ENCODE measurements at regions not wholly inside any gene's neighbourhood (a gene's known extent, or its start where the extent isn't known, plus 50 kb on each side); places are given as distances from the start of the nearest gene placed in this dataset.
A peak's percentile ranks its signal among the peaks of the same experiment; 100 is the strongest.
"Not testable (repeated sequence)": the region's sequence is repeated elsewhere in the genome, so short reads cannot be mapped to it uniquely, and the experiment has no call there.

GRCh38 chr13:79987323-79987722 is 353.6 kb downstream of the SPRY2 start:
- Histone ChIP-seq H3K4me1 (no peaks in the 10 kb centered on the region), H3K27me3 (no peaks in the 10 kb centered on the region), H3K36me3 (no peaks in the 10 kb centered on the region), H3K27ac (peak overlapping the region; percentile 74), H3K9me3 (no peaks in the 10 kb centered on the region), H3K4me3 (no peak overlapping the region), H3K9ac (ENCODE audit: low read depth in 2 of 2, low read length in 2 of 2) (no peak overlapping the region)
- no peak for TF ChIP-seq CTCF (IDR thresholded peaks at IDR 0.05)
- DNase-seq, result no peak
- intact Hi-C loops (cut with DNase I), result no loop called here

- Histone ChIP-seq H3K4me1 (no peaks in the 10 kb centered on the region), H3K36me3 (no peaks in the 10 kb centered on the region), H3K27me3 (no peaks in the 10 kb centered on the region), H3K4me3 (no peak overlapping the region), H3K9me3 (no peaks in the 10 kb centered on the region), H3K27ac (peak overlapping the region; percentile 74), H3K9ac (ENCODE audit: low read depth in 2 of 2, low read length in 2 of 2) (no peak overlapping the region)
- no peak for TF ChIP-seq CTCF (IDR thresholded peaks at IDR 0.05)
- intact Hi-C loops (cut with DNase I), result no loop called here
- DNase-seq, result no peak
Observed at GRCh38 chr13:79986890-79987289, 354.0 kb downstream of the SPRY2 start.

- H3K36me3 ChIP-seq; H3K9ac ChIP-seq (ENCODE audit: low read depth in 2 of 2, low read length in 2 of 2); H3K4me1 ChIP-seq; H3K27me3 ChIP-seq; H3K4me3 ChIP-seq; H3K9me3 ChIP-seq; intact Hi-C loops (cut with DNase I): not testable (repeated sequence)
- DNase-seq, result peak; percentile 78
- peak overlapping the region; percentile 30 for H3K27ac ChIP-seq
Observed at GRCh38 chr13:79974935-79975650, 365.8 kb downstream of the SPRY2 start.

- no peaks in the 10 kb centered on the region for H3K36me3 ChIP-seq
- intact Hi-C loops (cut with DNase I), result no loop called here
- H3K27me3 ChIP-seq, result no peaks in the 10 kb centered on the region
- no peak overlapping the region for H3K9ac ChIP-seq (ENCODE audit: low read depth in 2 of 2, low read length in 2 of 2)
- DNase-seq, result no peak
- H3K4me3 ChIP-seq, result no peak overlapping the region
- no peak overlapping the region for H3K27ac ChIP-seq
- no peaks in the 10 kb centered on the region for H3K4me1 ChIP-seq
- H3K9me3 ChIP-seq, result no peaks in the 10 kb centered on the region
- peak; percentile 38 for TF ChIP-seq CTCF (IDR thresholded peaks at IDR 0.05)
Observed at GRCh38 chr13:79973533-79973963, 367.4 kb downstream of the SPRY2 start.

- no peak for TF ChIP-seq CTCF (IDR thresholded peaks at IDR 0.05)
- H3K27ac ChIP-seq, result no peak overlapping the region
- H3K9ac ChIP-seq (ENCODE audit: low read depth in 2 of 2, low read length in 2 of 2), result no peak overlapping the region
- no peaks in the 10 kb centered on the region for H3K9me3 ChIP-seq
- no peak for DNase-seq
- no peaks in the 10 kb centered on the region for H3K36me3 ChIP-seq
- H3K4me3 ChIP-seq, result no peak overlapping the region
- intact Hi-C loops (cut with DNase I), result no loop called here
- no peaks in the 10 kb centered on the region for H3K4me1 ChIP-seq
- no peaks in the 10 kb centered on the region for H3K27me3 ChIP-seq
Observed at GRCh38 chr13:79972066-79972569, 368.8 kb downstream of the SPRY2 start.

- Histone ChIP-seq H3K9ac (ENCODE audit: low read depth in 2 of 2, low read length in 2 of 2) (no peak overlapping the region), H3K27ac (no peak overlapping the region), H3K27me3 (no peaks in the 10 kb centered on the region), H3K36me3 (no peaks in the 10 kb centered on the region), H3K4me1 (no peaks in the 10 kb centered on the region), H3K9me3 (no peaks in the 10 kb centered on the region), H3K4me3 (no peak overlapping the region)
- intact Hi-C loops (cut with DNase I), result no loop called here
- DNase-seq, result no peak
- no peak for TF ChIP-seq CTCF (IDR thresholded peaks at IDR 0.05)
Observed at GRCh38 chr13:79966493-79966895, 374.4 kb downstream of the SPRY2 start.

All from colonic mucosa (tissue), 4 donors.